Activated naive CD4-positive, alpha-beta T cell treated with anti-CD3 and anti-CD28 coated beads, Interleukin-2, amount 50 U/mL, for 72 hours (primary cell): ENCODE measurements at regions not wholly inside any gene's neighbourhood (a gene's known extent, or its start where the extent isn't known, plus 50 kb on each side); places are given as distances from the start of the nearest gene placed in this dataset.

Source experiments
- ATAC-seq, 2 donors: fragments of 150-1000 bp; cut with Tn5 transposase; 2 replicates each; pipeline ENCODE4 v1.10.0; 2021; ENCODE audit warnings: mild to moderate bottlenecking in 2 of 2, moderate library complexity in 2 of 2
- DNase-seq, 2 donors: peaks; one replicate each; pipeline ENCODE4 v3.0.0; 2021 to 2022; ENCODE audit warnings: low spot score in 2 of 2
- H3K27ac Mint-ChIP-seq, 2 donors: one replicate each; pipeline ENCODE4 v1.8.0; 2022; ENCODE audit warnings: mild to moderate bottlenecking in 2 of 2, mixed read lengths in 2 of 2
- H3K36me3 Mint-ChIP-seq, 2 donors: one replicate each; pipeline ENCODE4 v1.8.0; 2022; ENCODE audit warnings: mixed read lengths in 2 of 2
- H3K9me3 Mint-ChIP-seq, 2 donors: one replicate each; pipeline ENCODE4 v1.8.0; 2022; ENCODE audit warnings: mixed read lengths in 2 of 2

DNA sequence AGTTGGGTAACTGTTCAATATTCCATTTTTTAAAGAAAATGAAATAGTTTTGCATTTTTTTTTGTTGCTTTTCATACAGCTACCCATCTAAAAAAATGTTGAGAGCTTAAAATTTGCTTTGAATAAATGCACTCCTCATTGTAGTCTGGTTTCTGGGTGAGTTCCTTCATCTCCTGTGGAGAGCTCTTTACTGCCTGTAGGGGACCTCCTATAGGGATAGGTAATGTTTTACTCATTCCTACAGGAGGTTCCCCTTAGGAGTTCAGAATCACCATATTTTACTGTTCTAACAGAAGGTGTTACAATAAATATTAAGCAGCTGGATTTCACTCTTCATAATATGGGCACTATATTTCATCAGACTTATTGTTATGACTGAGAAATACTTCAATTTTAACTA, 947.3 kb upstream of the CRIM1 start:
- Mint-ChIP-seq H3K36me3 (no peaks in the 10 kb centered on the region), H3K27ac (no peak overlapping the region), H3K9me3 (no peaks in the 10 kb centered on the region)
- ATAC-seq (no peak), DNase-seq (no peak)

DNA sequence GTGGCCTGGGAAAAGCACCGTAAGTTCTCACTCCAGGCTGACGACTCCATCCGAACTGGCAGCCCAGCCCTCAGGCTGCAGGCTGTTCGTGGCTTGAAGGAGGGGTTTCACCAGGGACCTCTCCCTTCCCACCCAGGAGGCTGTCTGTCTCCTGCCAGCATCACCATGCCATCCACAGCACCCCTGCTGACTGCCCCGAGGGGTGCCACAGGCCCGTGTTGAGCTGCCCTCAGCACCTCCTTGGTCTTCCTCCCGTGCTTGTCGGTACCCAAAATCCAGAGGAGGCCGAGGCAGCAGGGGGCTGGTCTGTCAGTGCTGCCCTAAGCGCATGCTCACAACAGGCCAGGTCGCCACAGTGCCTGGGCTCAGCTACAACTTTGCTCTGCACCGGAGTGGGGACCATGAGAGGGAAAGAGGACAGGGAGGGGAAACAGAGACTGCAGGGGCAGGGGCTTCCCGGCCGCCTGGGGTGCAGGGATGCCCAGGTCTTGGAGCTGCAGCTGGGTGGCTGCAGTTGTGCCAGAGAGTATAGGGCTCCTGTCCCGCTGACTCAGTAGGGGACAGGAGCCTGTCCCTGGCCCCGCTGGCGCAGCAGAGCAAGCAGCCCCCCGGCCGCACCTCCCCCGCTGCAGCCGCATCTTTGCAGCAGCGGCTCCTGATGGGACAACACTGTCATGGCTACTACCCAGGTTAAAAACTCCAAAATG, 963.7 kb upstream of the CRIM1 start:
- H3K9me3 Mint-ChIP-seq: peaks cover 0 to 4% of the 10 kb centered on the region in 2 donors
- ATAC-seq: no peak
- no peak for DNase-seq
- H3K27ac Mint-ChIP-seq: no peak overlapping the region
- no peaks in the 10 kb centered on the region for H3K36me3 Mint-ChIP-seq

DNA sequence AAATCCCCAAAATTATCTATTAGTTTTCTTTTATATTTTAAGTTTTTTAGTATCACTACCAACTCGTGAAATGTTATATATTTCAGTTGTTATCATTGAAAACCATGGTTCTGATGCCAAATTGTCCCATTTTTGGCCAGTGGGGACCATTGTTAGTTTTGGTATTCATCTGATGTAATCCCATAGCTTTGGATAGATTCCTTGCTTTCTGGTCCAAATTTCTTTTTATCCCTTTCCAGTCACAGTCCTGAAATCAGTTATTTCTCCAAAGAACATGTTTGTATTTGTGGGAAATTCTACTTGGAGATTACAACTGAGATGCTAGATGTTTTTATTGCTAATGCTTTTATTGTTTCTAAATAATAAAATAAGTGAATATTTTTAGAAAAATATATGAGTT, 976.8 kb upstream of the CRIM1 start:
- ATAC-seq: no peak
- H3K27ac Mint-ChIP-seq: no peak overlapping the region
- peaks cover 0 to 8% of the 10 kb centered on the region in 2 donors for H3K9me3 Mint-ChIP-seq
- H3K36me3 Mint-ChIP-seq: no peaks in the 10 kb centered on the region
- DNase-seq: no peak

DNA sequence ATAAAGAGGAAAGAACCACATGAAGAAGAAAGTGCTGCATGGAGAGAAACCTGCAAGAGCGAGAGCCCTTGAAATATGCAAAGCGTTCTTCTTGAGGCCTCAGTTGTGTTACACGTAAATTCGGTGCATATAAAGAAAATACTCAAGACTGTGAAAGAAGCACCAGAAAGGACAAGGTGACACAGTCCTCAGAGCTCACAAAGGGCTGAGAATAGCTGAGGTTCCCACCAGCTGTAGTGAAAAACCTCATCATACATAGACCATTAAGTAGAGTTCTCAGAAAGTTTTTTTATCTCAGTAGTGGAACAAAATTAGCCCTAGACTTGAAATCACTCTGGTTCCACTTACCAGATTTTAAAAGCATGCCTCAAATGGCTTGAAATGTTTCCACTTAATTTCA, 980.7 kb upstream of the CRIM1 start:
- DNase-seq (no peak), ATAC-seq (no peak)
- Mint-ChIP-seq H3K27ac (no peak overlapping the region), H3K36me3 (no peaks in the 10 kb centered on the region), H3K9me3 (peaks cover 9 to 11% of the 10 kb centered on the region in 2 donors)

DNA sequence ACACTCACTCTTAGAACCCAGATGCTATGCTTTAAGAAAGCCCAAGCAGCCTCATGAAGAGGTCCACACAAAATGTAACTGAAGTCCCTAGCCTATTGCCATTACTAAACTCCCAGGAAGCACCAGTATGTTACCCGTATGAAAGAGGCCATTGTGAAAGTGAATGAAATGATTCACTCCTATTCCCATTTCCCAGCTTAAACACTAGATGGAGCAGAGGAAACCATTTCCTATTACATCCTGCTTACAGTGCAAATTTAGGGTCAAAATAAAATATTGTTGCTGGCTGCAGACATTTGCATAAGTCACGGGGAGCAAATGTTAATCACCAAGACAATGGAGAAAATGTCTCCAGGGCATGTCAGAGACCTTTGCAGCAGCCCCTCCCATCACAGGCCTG, 989.7 kb upstream of the CRIM1 start:
- H3K9me3 Mint-ChIP-seq: peaks cover 0 to 3% of the 10 kb centered on the region in 2 donors
- ATAC-seq (no peak), DNase-seq (no peak)
- no peak overlapping the region for H3K27ac Mint-ChIP-seq
- no peaks in the 10 kb centered on the region for H3K36me3 Mint-ChIP-seq

DNA sequence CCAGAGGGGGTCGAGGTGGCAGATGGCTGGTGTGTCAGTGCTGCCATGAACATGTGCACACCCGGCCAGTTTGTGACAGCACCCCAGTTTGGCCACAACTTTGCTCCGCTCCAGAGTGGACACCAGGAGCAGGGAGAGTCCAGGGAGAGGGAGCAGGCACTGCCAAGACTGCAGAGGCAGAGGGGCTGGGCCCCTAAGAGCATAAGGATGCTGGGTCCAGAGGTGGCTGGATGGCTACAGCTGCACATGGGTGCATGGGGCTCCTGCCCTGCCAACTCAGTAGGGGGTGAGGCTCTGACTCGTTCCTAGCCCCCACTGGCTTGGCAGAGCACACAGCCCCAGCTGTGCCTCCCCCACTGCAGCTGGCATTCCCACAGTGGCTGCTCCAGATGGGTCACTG, 999.2 kb upstream of the CRIM1 start:
- DNase-seq: no peak
- ATAC-seq: no peak
- no peaks in the 10 kb centered on the region for H3K36me3 Mint-ChIP-seq
- H3K9me3 Mint-ChIP-seq: peaks cover 4 to 8% of the 10 kb centered on the region in 2 donors
- H3K27ac Mint-ChIP-seq: no peak overlapping the region

DNA sequence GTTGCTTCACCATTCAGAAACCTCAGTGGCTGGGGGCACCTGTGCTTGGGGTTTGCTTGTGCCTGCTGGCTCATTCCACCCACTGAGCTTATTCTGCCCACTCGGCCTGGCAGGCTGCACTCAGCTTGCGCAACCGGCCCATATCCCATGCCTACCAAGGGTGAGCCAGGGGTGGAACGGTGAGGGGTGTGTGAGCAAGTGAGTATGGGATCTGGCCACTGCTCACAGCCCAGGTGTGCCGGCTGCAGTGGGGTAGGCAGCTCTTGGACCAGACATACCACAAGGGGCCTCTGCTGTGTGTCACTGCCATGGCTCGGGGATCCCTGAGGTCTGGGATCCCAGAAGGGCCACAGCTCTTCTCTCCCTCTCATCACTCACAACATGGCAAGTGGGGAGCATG, 1000.5 kb upstream of the CRIM1 start:
- Mint-ChIP-seq H3K9me3 (peaks cover 4 to 8% of the 10 kb centered on the region in 2 donors), H3K36me3 (no peaks in the 10 kb centered on the region), H3K27ac (no peak overlapping the region)
- ATAC-seq (no peak), DNase-seq (no peak)

DNA sequence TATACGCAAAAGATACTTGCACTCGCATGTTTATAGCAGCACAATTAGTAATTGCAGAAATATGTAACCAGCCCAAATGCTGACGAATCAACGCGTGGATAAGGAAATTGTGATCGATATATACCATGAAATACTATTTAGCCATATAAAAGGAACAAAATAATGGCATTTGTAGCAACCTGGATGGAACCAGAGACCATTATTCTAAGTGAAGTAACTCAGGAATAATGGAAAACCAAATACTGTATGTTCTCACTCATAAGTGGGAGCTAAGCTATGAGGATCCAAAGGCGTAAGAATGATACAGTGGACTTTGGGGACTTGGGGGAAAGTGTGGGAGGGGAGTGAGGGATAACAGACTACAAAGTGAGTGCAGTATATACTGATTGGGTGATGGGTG, 1008.0 kb upstream of the CRIM1 start:
- DNase-seq (no peak), ATAC-seq (no peak)
- H3K36me3 Mint-ChIP-seq: peaks cover 0 to 3% of the 10 kb centered on the region in 2 donors
- H3K27ac Mint-ChIP-seq: no peak overlapping the region
- peaks cover 0 to 2% of the 10 kb centered on the region in 2 donors for H3K9me3 Mint-ChIP-seq

DNA sequence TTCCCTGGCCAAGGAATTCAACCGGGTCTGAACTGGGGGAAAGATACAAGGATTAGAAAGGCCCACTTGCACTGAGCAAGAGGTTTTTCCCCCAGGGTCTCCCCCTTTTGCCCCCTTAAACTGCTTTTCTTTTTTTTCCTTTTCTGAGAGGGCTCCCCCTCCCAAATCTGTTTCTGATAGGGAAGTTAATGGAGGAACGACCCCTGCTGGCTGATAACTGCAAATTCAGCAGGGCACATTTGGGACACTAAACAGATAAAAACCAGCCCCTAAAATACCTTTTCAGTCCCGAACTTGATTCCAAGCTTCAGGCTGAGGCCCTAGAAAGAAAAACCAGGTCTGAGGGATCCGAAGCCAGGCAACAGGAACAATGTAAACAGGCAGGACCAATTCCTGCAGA, 1012.4 kb upstream of the CRIM1 start:
- ATAC-seq (no peak), DNase-seq (no peak)
- Mint-ChIP-seq H3K27ac (no peak overlapping the region), H3K36me3 (peaks cover 0 to 6% of the 10 kb centered on the region in 2 donors), H3K9me3 (peaks cover 0 to 7% of the 10 kb centered on the region in 2 donors)

DNA sequence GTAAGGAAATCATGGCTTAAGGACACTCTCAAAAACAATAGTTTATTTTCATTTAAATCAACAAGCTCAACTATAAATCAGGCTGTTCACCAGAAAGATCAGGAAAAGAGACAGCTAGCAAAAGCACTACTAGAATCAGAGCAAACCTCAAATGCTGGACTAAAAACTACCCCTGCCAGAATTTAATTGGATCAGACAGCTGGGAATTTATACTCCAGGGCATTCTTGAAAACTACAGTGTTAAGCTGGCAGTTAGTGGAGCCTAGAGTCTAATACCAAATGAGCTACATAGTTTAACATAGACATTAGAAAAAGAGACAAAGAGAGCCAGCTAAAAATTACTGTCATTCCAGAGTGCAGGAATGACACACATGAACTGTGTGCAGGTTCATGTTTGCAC, 1016.4 kb upstream of the CRIM1 start:
- H3K27ac Mint-ChIP-seq: no peak overlapping the region
- DNase-seq (no peak), ATAC-seq (no peak)
- peaks cover 0 to 7% of the 10 kb centered on the region in 2 donors for H3K9me3 Mint-ChIP-seq
- H3K36me3 Mint-ChIP-seq: peaks cover 0 to 6% of the 10 kb centered on the region in 2 donors

DNA sequence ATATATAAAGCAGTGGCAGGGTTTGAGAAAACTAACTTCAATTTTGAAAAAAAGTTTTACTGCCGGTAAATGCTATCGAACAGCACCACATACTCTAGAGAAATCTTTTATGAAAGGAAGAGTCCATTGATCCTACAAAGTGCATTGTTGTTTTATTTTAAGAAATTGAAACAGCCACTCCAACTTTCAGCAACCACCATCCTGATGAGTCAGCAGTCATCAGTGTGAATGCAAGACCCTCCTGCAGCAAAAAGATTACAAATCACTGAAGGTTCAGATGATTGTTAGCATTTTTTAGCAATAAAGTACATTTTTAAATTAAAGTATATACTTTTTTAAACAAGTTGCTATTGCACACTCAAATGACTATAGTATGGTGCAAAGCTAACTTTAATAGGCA, 1017.7 kb upstream of the CRIM1 start:
- Mint-ChIP-seq H3K27ac (no peak overlapping the region), H3K36me3 (peaks cover 0 to 6% of the 10 kb centered on the region in 2 donors), H3K9me3 (peaks cover 0 to 7% of the 10 kb centered on the region in 2 donors)
- ATAC-seq (no peak), DNase-seq (no peak)

DNA sequence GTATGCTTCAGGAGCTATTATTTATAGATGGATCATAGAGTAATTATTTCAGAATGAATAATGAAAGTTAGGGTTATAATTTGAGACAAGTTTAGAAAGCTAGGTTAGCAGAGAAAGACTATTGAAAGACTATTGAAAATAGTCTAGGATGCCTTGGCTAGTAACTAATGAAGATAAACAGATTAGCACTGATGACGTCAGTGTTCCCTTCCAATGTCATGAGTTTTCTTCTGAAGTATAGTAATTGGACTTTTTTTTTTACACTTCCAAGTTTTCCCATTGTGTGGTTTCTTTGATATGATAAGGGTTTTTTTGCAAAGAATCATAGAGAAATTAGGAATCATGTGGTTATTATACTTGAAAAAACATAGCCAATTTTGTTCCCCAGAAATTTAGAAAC, 1041.5 kb upstream of the CRIM1 start:
- no peak overlapping the region for H3K27ac Mint-ChIP-seq
- H3K36me3 Mint-ChIP-seq: no peaks in the 10 kb centered on the region
- H3K9me3 Mint-ChIP-seq: peaks cover 4 to 5% of the 10 kb centered on the region in 2 donors
- ATAC-seq (no peak), DNase-seq (no peak)

DNA sequence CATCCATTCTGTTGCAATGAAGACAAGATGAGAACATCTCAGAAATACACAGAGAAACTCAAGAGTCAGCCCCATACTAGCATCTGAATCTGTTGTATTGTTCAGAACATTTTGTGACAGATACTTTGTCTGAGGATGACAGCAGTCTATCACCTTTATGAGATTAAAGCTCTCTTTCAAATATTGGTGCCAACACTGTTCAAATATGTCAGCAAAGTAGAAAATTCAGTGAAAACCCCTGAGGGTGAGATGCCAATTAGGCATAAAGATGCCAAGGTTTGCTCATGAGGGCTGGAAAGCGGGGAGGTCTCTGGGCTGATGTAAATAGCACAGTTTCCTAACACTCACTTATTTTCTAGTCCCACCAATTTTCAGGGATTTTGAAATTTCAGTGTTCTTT, 1054.2 kb upstream of the CRIM1 start:
- peaks cover 5% of the 10 kb centered on the region in 2 donors for H3K9me3 Mint-ChIP-seq
- ATAC-seq: no peak
- H3K36me3 Mint-ChIP-seq: no peaks in the 10 kb centered on the region
- H3K27ac Mint-ChIP-seq: no peak overlapping the region
- no peak for DNase-seq

DNA sequence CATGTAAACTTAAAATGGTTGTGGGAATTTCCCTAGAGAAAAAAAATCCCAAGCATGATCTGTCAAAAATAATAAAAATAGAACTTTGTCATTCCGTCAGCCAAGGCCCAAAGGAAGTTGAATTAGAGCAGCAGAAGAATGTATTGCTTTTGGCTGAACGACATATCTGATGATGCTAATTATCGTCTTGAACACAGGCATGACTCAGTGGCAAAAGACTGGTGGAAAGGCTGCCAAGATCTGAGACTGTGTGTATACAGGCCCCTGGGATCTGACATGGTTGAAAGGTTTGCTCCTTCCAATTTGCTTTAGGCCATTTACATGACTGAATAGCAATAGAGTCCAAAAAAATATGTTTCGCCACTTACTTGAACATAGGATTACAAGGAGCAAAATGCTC, 1057.1 kb upstream of the CRIM1 start:
- peaks cover 5 to 6% of the 10 kb centered on the region in 2 donors for H3K9me3 Mint-ChIP-seq

DNA sequence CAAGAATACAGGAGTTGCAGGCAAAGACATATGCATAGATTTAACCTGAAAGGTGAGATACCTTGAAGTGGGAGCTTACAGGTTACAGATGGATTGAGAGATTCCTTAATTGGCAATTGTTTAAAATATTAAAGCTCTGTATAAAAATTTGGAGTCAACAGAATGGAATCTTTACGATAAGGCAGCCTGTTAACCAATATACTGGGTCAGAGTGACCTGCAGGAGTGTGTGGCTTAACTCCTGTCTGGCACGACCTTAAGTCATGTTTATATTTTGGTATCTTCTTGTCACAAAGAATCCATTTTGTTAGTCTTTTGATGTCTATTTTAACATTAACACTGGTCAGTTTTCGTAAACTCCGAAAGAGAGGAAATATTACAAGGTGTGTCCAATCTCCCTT, 1058.2 kb upstream of the CRIM1 start:
- DNase-seq (no peak), ATAC-seq (no peak)
- Mint-ChIP-seq H3K36me3 (no peaks in the 10 kb centered on the region), H3K27ac (no peak overlapping the region), H3K9me3 (peaks cover 3 to 10% of the 10 kb centered on the region in 2 donors)

More for the DNA sequence above, 1057.1 kb upstream of the CRIM1 start:
- no peak for ATAC-seq
- Mint-ChIP-seq H3K36me3 (no peaks in the 10 kb centered on the region), H3K27ac (no peak overlapping the region)
- DNase-seq: no peak

DNA sequence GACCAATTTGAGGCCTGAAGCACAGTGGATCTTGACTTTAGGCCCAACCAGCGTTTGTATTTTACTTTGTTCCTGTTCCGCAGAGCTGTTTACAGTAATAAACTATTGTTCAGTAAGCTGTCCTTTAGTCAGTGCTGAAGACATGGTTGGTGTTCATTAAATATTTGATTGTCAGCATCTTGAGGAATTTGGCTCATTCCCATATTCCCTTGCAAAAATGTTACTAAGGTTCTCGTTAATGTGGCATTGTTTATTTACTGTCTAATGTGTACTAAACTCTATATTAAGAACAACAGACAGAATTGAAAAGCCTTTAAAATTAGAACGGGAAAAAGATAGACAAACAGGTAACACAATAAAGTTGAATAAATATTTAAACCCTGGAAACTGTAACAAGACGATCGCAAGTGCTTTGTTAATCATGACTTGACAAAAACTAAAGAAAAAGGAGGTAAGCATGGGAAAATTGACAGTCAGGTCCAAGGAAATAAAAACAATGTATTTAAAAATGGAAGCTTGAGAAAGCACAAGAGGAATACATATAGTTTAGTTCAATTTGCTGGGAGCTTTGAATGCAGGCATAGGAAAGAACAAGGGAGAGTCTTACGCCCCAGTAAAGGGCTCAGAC, 1060.8 kb upstream of the CRIM1 start:
- H3K9me3 Mint-ChIP-seq: peaks cover 4 to 6% of the 10 kb centered on the region in 2 donors
- no peaks in the 10 kb centered on the region for H3K36me3 Mint-ChIP-seq
- no peak for ATAC-seq
- DNase-seq: no peak
- no peak overlapping the region for H3K27ac Mint-ChIP-seq

DNA sequence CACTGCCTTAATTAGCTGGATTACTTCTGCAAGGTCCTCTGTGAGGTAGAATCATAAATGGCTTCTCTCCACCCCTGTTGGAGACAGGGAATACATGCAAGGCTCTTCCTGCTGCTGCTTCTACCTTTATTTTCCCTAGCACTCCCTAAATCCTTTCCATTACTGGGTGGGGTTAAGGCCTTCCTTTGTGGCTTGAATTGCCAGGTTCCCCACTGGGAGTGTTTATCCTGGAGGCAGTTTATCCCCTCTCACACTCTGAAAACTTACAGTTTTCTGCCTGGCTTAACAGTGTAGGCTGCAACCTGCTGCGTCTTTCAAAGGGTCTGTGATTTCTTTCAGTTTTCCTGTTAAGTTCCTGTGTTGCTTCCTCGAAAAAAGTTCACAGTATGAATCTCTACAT, 1062.3 kb upstream of the CRIM1 start:
- H3K9me3 Mint-ChIP-seq: peaks cover 4 to 6% of the 10 kb centered on the region in 2 donors
- ATAC-seq (no peak), DNase-seq (no peak)
- H3K36me3 Mint-ChIP-seq: no peaks in the 10 kb centered on the region
- no peak overlapping the region for H3K27ac Mint-ChIP-seq

DNA sequence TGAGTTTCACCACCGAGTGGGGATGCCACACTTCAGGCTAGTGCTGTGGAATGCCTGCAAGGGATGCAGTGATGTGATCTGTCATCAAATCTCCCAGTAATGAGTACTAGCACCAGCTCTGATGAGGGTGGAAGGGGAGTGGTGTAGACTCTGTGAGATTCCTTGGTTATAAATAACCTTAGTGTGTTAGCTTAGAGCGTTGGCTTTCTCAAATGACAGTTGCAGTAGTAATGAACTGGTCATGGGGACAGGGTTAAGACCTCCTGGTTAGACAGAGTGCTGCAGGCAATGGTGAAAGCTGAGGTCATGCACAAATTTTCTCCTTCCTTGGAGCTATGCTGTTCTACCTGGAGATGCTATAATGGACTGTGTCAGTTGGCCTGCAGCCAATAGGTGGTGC, 1063.4 kb upstream of the CRIM1 start:
- H3K9me3 Mint-ChIP-seq: peaks cover 6 to 7% of the 10 kb centered on the region in 2 donors
- ATAC-seq: no peak
- no peak overlapping the region for H3K27ac Mint-ChIP-seq

More for the DNA sequence above, 1063.4 kb upstream of the CRIM1 start:
- DNase-seq: no peak
- H3K36me3 Mint-ChIP-seq: no peaks in the 10 kb centered on the region
